H1 (cell line): ENCODE measurements at regions not wholly inside any gene's neighbourhood (a gene's known extent, or its start where the extent isn't known, plus 50 kb on each side); places are given as distances from the start of the nearest gene placed in this dataset.

Experiments
- CTCF ChIA-PET: fragments of 300-600 bp; sonication (Branson Sonifier 250); formaldehyde crosslinking; loops from one replicate; lab custom pipeline; 2021; ENCODE audit not compliant: partially characterized antibody; lab: Charles Lee
- POLR2A ChIA-PET: fragments of 300-600 bp; sonication (Branson Sonifier 250); formaldehyde crosslinking; loops from one replicate; lab custom pipeline; 2021; ENCODE audit warnings: inconsistent platforms; ENCODE audit not compliant: partially characterized antibody; lab: Charles Lee
- DNase-seq, 2 experiments: peaks; one replicate each; pipeline versions ENCODE4 v3.0.0 to v3.0.0-alpha.2; 2010 to 2022; ENCODE audit warnings: low spot score in 2 of 2, low read depth in 1 of 2, mixed read lengths in 1 of 2
- FAIRE-seq: peaks from 2 replicates; lab custom pipeline; 2011; peaks lifted over from hg19 to GRCh38; lab: Jason Lieb, UNC
- H2AFZ ChIP-seq: 2 replicates; pipeline ENCODE4 v1.8.1; 2012; ENCODE audit warnings: low read length, inconsistent platforms
- H2AK5ac ChIP-seq: 2 replicates; pipeline ENCODE4 v1.6.1; 2013; ENCODE audit warnings: low read depth, low read length
- H2BK120ac ChIP-seq: replicated peaks from 2 replicates; pipeline ENCODE3; 2013; ENCODE audit warnings: low read depth, low read length, inconsistent platforms
- H2BK12ac ChIP-seq: 2 replicates; pipeline ENCODE4 v1.6.1; 2013; ENCODE audit warnings: low read depth, low read length
- H2BK15ac ChIP-seq: 2 replicates; pipeline ENCODE4 v1.6.1; 2013; ENCODE audit warnings: low read length
- H2BK20ac ChIP-seq: 2 replicates; pipeline ENCODE4 v1.6.1; 2013; ENCODE audit warnings: low read length
- H2BK5ac ChIP-seq: 2 replicates; pipeline ENCODE4 v1.6.1; 2013; ENCODE audit warnings: low read depth, low read length
- H3K14ac ChIP-seq: 2 replicates; pipeline ENCODE4 v1.6.1; 2013; ENCODE audit warnings: inconsistent platforms; ENCODE audit not compliant: insufficient read length
- H3K18ac ChIP-seq: 2 replicates; pipeline ENCODE4 v1.6.1; 2013; ENCODE audit warnings: low read length; ENCODE audit errors: extremely low read depth
- H3K23ac ChIP-seq: 2 replicates; pipeline ENCODE4 v1.6.1; 2013; ENCODE audit warnings: inconsistent platforms; ENCODE audit not compliant: insufficient read length
- H3K23me2 ChIP-seq: 2 replicates; pipeline ENCODE4 v1.6.1; 2013; ENCODE audit warnings: low read depth, low read length
- H3K27ac ChIP-seq: 2 replicates; pipeline ENCODE4 v1.6.1; 2011; ENCODE audit warnings: low read depth, low read length, inconsistent platforms
- H3K27me3 ChIP-seq, 4 experiments: replicated peaks in 1 of 4; 1 replicate in 1 of 4; 2 replicates in 3 of 4; pipeline versions ENCODE4 v1.6.1 to v1.8.1; 2011 to 2013; ENCODE audit warnings: low read length in 3 of 4, mild to moderate bottlenecking in 3 of 4, inconsistent platforms in 2 of 4, mixed read lengths in 2 of 4, moderate library complexity in 1 of 4; ENCODE audit not compliant: control insufficient read depth in 3 of 4, insufficient read depth in 3 of 4; ENCODE audit errors: extremely low read depth in 1 of 4
- H3K36me3 ChIP-seq, 4 experiments: 2 replicates each; pipeline versions ENCODE4 v1.6.1 to v1.8.1; 2011 to 2013; ENCODE audit warnings: mild to moderate bottlenecking in 4 of 4, low read length in 3 of 4, moderate library complexity in 2 of 4, control low read depth in 1 of 4, inconsistent platforms in 1 of 4; ENCODE audit not compliant: insufficient read depth in 4 of 4, control insufficient read depth in 2 of 4
- H3K4ac ChIP-seq: replicated peaks from 2 replicates; pipeline ENCODE3; 2013; ENCODE audit warnings: low read length, low read depth, mixed read lengths, inconsistent platforms; ENCODE audit not compliant: insufficient read length
- H3K4me1 ChIP-seq, 4 experiments: replicated peaks in 1 of 4; 1 replicate in 1 of 4; 2 replicates in 3 of 4; pipeline versions ENCODE4 v1.6.1 to v1.8.1; 2011 to 2013; ENCODE audit warnings: low read length in 3 of 4, inconsistent platforms in 2 of 4, mixed read lengths in 1 of 4; ENCODE audit not compliant: insufficient read depth in 4 of 4, control insufficient read depth in 3 of 4
- H3K4me2 ChIP-seq, 2 experiments: 2 replicates each; pipeline versions ENCODE4 v1.6.1 to v1.8.1; 2011 to 2013; ENCODE audit warnings: low read depth in 2 of 2, low read length in 2 of 2, control low read depth in 1 of 2, inconsistent platforms in 1 of 2, mild to moderate bottlenecking in 1 of 2; ENCODE audit not compliant: insufficient read depth in 1 of 2
- H3K4me3 ChIP-seq, 4 experiments: fragments of 200-600, 300-600 bp in 1 of 4; sonication (generic), shearing (Covaris generic), sonication (Bioruptor Twin) in 1 of 4; 2 replicates each; pipeline versions ENCODE4 v1.5.1 to v1.8.1; 2011 to 2016; ENCODE audit warnings: low read length in 4 of 4, low read depth in 3 of 4, control low read depth in 2 of 4, inconsistent platforms in 2 of 4, mild to moderate bottlenecking in 2 of 4, mixed read lengths in 1 of 4, moderate library complexity in 1 of 4; ENCODE audit not compliant: insufficient read depth in 2 of 4; ENCODE audit errors: extremely low read depth in 1 of 4
- H3K56ac ChIP-seq: replicated peaks from 2 replicates; pipeline ENCODE3; 2013; ENCODE audit warnings: low read depth, mild to moderate bottlenecking, mixed read lengths, low read length, inconsistent platforms; ENCODE audit not compliant: insufficient read length
- H3K79me1 ChIP-seq: 2 replicates; pipeline ENCODE4 v1.6.1; 2013; ENCODE audit warnings: low read depth, low read length, control low read depth
- H3K79me2 ChIP-seq, 2 experiments: 2 replicates each; pipeline versions ENCODE4 v1.6.1 to v1.8.1; 2012 to 2013; ENCODE audit warnings: low read length in 2 of 2, mild to moderate bottlenecking in 2 of 2, inconsistent platforms in 1 of 2; ENCODE audit not compliant: insufficient read depth in 2 of 2, control insufficient read depth in 1 of 2
- H3K9ac ChIP-seq, 4 experiments: replicated peaks in 1 of 4; 1 replicate in 1 of 4; 2 replicates in 3 of 4; pipeline versions ENCODE4 v1.6.1 to v1.8.1; 2011 to 2013; ENCODE audit warnings: low read depth in 3 of 4, low read length in 3 of 4, control low read depth in 2 of 4, mild to moderate bottlenecking in 2 of 4, moderate library complexity in 2 of 4, inconsistent platforms in 1 of 4; ENCODE audit errors: extremely low read depth in 1 of 4
- H3K9me3 ChIP-seq, 2 experiments: 2 replicates each; pipeline versions ENCODE4 v1.6.1 to v1.8.1; 2012 to 2013; ENCODE audit warnings: mild to moderate bottlenecking in 2 of 2, moderate library complexity in 2 of 2, control low read depth in 1 of 2, inconsistent platforms in 1 of 2, low read depth in 1 of 2, low read length in 1 of 2, mixed read lengths in 1 of 2; ENCODE audit not compliant: insufficient read depth in 2 of 2
- H4K20me1 ChIP-seq, 2 experiments: replicated peaks in 1 of 2; 2 replicates each; pipeline versions ENCODE3 to v1.8.1; 2011 to 2013; ENCODE audit warnings: inconsistent platforms in 2 of 2, low read length in 2 of 2, mild to moderate bottlenecking in 1 of 2; ENCODE audit not compliant: insufficient read depth in 2 of 2, control insufficient read depth in 1 of 2
- H4K5ac ChIP-seq: 2 replicates; pipeline ENCODE4 v1.6.1; 2013; ENCODE audit warnings: low read length, low read depth, mixed read lengths, inconsistent platforms; ENCODE audit not compliant: insufficient read length
- H4K8ac ChIP-seq: 2 replicates; pipeline ENCODE4 v1.8.0; 2013; ENCODE audit warnings: mild to moderate bottlenecking, moderate library complexity, low read length, inconsistent platforms; ENCODE audit not compliant: insufficient read depth; ENCODE audit errors: extremely low read depth
- H4K91ac ChIP-seq: replicated peaks from 2 replicates; pipeline ENCODE3; 2013; ENCODE audit warnings: low read length, mixed read lengths, inconsistent platforms; ENCODE audit not compliant: insufficient read length
- RBBP5 ChIP-seq: IDR thresholded peaks from 2 replicates; pipeline ENCODE4 v1.7.1; 2012; ENCODE audit warnings: low read depth, mild to moderate bottlenecking, inconsistent platforms, low read length, moderate library complexity, borderline replicate concordance
- WGBS, 2 experiments: shearing (Covaris generic) in 1 of 2; methylation state at CpG; one replicate each; pipeline versions ENCODE4 v1.1.6 to v1.1.7; 2013 to 2015; ENCODE audit warnings: low lambda C conversion rate in 2 of 2, mixed read lengths in 2 of 2, inconsistent platforms in 1 of 2, low coverage in 1 of 2, missing lambda C conversion rate in 1 of 2; ENCODE audit not compliant: insufficient replicate concordance in 2 of 2, insufficient coverage in 1 of 2, insufficient read length in 1 of 2; ENCODE audit errors: extremely low coverage in 1 of 2, missing lambda C conversion rate in 1 of 2; 5-methylcytosine and 5-hydroxymethylcytosine counted together

DNA sequence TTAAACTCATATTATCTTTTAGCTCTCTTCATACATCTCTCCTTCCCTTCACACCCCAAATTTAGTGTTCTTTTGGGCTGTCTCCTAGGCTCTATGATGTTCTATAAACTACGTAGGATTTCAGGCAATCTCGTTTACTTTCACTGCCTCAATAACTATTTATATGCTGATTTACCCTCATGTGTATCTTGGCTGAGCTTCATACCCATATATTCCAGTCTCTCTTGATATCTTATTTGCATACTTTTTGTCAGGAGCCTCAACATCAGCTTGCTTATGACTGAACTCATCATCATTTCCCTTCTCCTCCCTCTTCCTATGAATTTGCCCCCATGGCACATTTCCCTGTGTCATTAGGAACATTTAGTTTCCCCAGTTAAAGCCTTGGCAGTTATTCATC lies 262.1 kb upstream of the FBXO33 start:
- H3K79me2 ChIP-seq: no peaks in the 10 kb centered on the region
- H4K8ac ChIP-seq: no peak overlapping the region
- no peak overlapping the region for H4K91ac ChIP-seq
- H4K20me1 ChIP-seq: no peaks in the 10 kb centered on the region
- H2BK20ac ChIP-seq: no peak overlapping the region
- no peak overlapping the region for H2AFZ ChIP-seq
- H3K27ac ChIP-seq: no peak overlapping the region
- WGBS, 2 experiments: 97% methylated on average over 2 of the region's 2 CpGs; no CpG with 5 or more reads in 1 of the 2 experiments
- no peak overlapping the region for H3K14ac ChIP-seq
- no peak for DNase-seq
- no peak overlapping the region for H2BK15ac ChIP-seq
- CTCF ChIA-PET: interaction anchor here (0.6 to 1.3 kb wide), 2 partner anchors 11 to 32 kb away, joined by 3 to 4 read pairs; no protein-coding TSS in a partner anchor
- no peak overlapping the region for H3K4ac ChIP-seq
- H3K9ac ChIP-seq: no peak overlapping the region
- FAIRE-seq: no peak
- H3K79me1 ChIP-seq: no peaks in the 10 kb centered on the region
- no peak overlapping the region for H2BK120ac ChIP-seq
- H4K5ac ChIP-seq: no peak overlapping the region
- no peak overlapping the region for H3K4me3 ChIP-seq
- no peaks in the 10 kb centered on the region for H3K9me3 ChIP-seq
- no peaks in the 10 kb centered on the region for H3K27me3 ChIP-seq
- H2BK5ac ChIP-seq: no peak overlapping the region
- H3K56ac ChIP-seq: no peak overlapping the region
- no peaks in the 10 kb centered on the region for H3K4me1 ChIP-seq
- no peak overlapping the region for H2BK12ac ChIP-seq
- H3K18ac ChIP-seq: no peak overlapping the region
- no peaks in the 10 kb centered on the region for H3K36me3 ChIP-seq
- no peak overlapping the region for H2AK5ac ChIP-seq
- H3K23me2 ChIP-seq: no peaks in the 10 kb centered on the region
- H3K23ac ChIP-seq: no peak overlapping the region
- TF ChIP-seq RBBP5: no peak
- POLR2A ChIA-PET: no interaction called here
- no peak overlapping the region for H3K4me2 ChIP-seq
